ENCODE measurements at regions not wholly inside any gene's neighbourhood (a gene's known extent, or its start where the extent isn't known, plus 50 kb on each side); places are given as distances from the start of the nearest gene placed in this dataset.
"Not testable (repeated sequence)": the region's sequence is repeated elsewhere in the genome, so short reads cannot be mapped to it uniquely, and the experiment has no call there.

- WGBS (ENCODE audit: insufficient coverage) = 47% methylated on average over 3 of the region's 5 CpGs
- H3K4me3 ChIP-seq (ENCODE audit: low read length) = no peak overlapping the region
- no peak for DNase-seq
- no peak overlapping the region for H3K27ac ChIP-seq (ENCODE audit: low read length)
- H3K4me1 ChIP-seq (ENCODE audit: control insufficient read depth, insufficient read depth, low read length) = no peaks in the 10 kb centered on the region
- H3K9me3 ChIP-seq (replicated peaks; ENCODE audit: control insufficient read depth, low read depth, low read length) = no peaks in the 10 kb centered on the region
- no peaks in the 10 kb centered on the region for H3K27me3 ChIP-seq (ENCODE audit: control insufficient read depth, insufficient read depth, low read length)
- no peaks in the 10 kb centered on the region for H3K36me3 ChIP-seq (ENCODE audit: control insufficient read depth, insufficient read depth, low read length)
Observed at GRCh38 chr4:181007751-181008150, 1235.5 kb upstream of the TENM3 start.

GRCh38 chr4:181008164-181008563, 1235.0 kb upstream of the TENM3 start:
- H3K27ac ChIP-seq (ENCODE audit: low read length) = no peak overlapping the region
- no peaks in the 10 kb centered on the region for H3K36me3 ChIP-seq (ENCODE audit: control insufficient read depth, insufficient read depth, low read length)
- DNase-seq = no peak
- H3K4me3 ChIP-seq (ENCODE audit: low read length) = no peak overlapping the region
- no CpG with 5 or more reads among the region's 4 CpGs for WGBS (ENCODE audit: insufficient coverage)
- no peaks in the 10 kb centered on the region for H3K4me1 ChIP-seq (ENCODE audit: control insufficient read depth, insufficient read depth, low read length)
- H3K27me3 ChIP-seq (ENCODE audit: control insufficient read depth, insufficient read depth, low read length) = no peaks in the 10 kb centered on the region
- H3K9me3 ChIP-seq (replicated peaks; ENCODE audit: control insufficient read depth, low read depth, low read length) = no peaks in the 10 kb centered on the region

DNA sequence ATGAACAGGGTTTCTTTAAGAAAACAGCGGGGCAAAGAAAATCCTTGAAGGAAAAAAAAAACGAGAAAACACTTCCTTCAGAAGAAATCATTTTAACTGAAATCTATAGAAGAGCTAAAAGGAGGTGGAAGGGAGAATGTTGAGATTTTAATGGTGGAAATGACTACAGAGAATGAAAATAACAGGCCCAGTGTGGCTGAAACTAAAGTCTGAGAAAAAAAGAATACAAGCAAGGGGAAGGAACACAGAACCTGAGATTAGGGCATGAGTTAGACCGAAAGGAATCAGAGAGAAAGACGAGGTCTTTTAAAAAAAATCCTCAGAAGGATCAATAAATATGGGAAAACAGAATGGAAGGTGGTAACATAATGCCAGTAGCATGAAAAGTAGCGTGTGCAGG, 1230.0 kb upstream of the TENM3 start:
- Histone ChIP-seq H3K27me3 (ENCODE audit: control insufficient read depth, insufficient read depth, low read length) (no peaks in the 10 kb centered on the region), H3K36me3 (ENCODE audit: control insufficient read depth, insufficient read depth, low read length) (no peaks in the 10 kb centered on the region), H3K4me1 (ENCODE audit: control insufficient read depth, insufficient read depth, low read length) (no peaks in the 10 kb centered on the region), H3K9me3 (replicated peaks; ENCODE audit: control insufficient read depth, low read depth, low read length) (no peaks in the 10 kb centered on the region), H3K27ac (ENCODE audit: low read length) (no peak overlapping the region), H3K4me3 (ENCODE audit: low read length) (no peak overlapping the region)
- WGBS (ENCODE audit: insufficient coverage) = 91% methylated on average over 1 of the region's 5 CpGs
- DNase-seq = no peak

- Histone ChIP-seq H3K4me1 (ENCODE audit: control insufficient read depth, insufficient read depth, low read length) (no peaks in the 10 kb centered on the region), H3K4me3 (ENCODE audit: low read length) (no peak overlapping the region), H3K36me3 (ENCODE audit: control insufficient read depth, insufficient read depth, low read length) (no peaks in the 10 kb centered on the region), H3K9me3 (replicated peaks; ENCODE audit: control insufficient read depth, low read depth, low read length) (no peaks in the 10 kb centered on the region), H3K27ac (ENCODE audit: low read length) (no peak overlapping the region), H3K27me3 (ENCODE audit: control insufficient read depth, insufficient read depth, low read length) (no peaks in the 10 kb centered on the region)
- WGBS (ENCODE audit: insufficient coverage) = no CpG with 5 or more reads among the region's 5 CpGs
- DNase-seq = no peak
Observed at GRCh38 chr4:181017038-181017437, 1226.2 kb upstream of the TENM3 start.

GRCh38 chr4:181018472-181018871, 1224.7 kb upstream of the TENM3 start:
- WGBS (ENCODE audit: insufficient coverage) = 17% methylated on average over 4 of the region's 4 CpGs
- Histone ChIP-seq H3K9me3 (replicated peaks; ENCODE audit: control insufficient read depth, low read depth, low read length) (peaks cover 2% of the 10 kb centered on the region), H3K27me3 (ENCODE audit: control insufficient read depth, insufficient read depth, low read length) (no peaks in the 10 kb centered on the region), H3K4me3 (ENCODE audit: low read length) (no peak overlapping the region), H3K27ac (ENCODE audit: low read length) (no peak overlapping the region), H3K4me1 (ENCODE audit: control insufficient read depth, insufficient read depth, low read length) (no peaks in the 10 kb centered on the region), H3K36me3 (ENCODE audit: control insufficient read depth, insufficient read depth, low read length) (no peaks in the 10 kb centered on the region)
- DNase-seq = no peak

DNA sequence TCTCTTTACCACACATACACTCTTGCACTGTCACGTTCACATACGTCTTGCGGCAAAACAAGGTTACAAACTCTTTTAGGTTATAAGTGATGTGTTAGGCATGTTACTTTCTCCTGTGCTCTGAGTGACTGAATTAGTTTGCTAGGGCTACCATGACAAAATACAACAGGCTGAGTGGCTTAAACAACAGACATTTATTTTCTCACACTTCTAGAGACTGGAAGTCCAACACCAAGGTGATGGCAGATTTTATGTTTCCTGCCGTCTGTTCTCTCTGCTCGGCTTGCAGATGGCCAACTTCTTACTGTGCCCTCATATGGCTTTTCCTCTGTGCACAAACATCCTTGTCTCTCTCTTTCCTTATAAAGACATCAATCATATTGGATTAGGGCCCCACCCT, 1224.3 kb upstream of the TENM3 start:
- DNase-seq = no peak
- WGBS (ENCODE audit: insufficient coverage) = 33% methylated on average over 2 of the region's 5 CpGs
- Histone ChIP-seq H3K27ac (ENCODE audit: low read length) (no peak overlapping the region), H3K9me3 (replicated peaks; ENCODE audit: control insufficient read depth, low read depth, low read length) (peaks cover 2% of the 10 kb centered on the region), H3K4me3 (ENCODE audit: low read length) (no peak overlapping the region), H3K36me3 (ENCODE audit: control insufficient read depth, insufficient read depth, low read length) (no peaks in the 10 kb centered on the region), H3K4me1 (ENCODE audit: control insufficient read depth, insufficient read depth, low read length) (no peaks in the 10 kb centered on the region), H3K27me3 (ENCODE audit: control insufficient read depth, insufficient read depth, low read length) (no peaks in the 10 kb centered on the region)

DNA sequence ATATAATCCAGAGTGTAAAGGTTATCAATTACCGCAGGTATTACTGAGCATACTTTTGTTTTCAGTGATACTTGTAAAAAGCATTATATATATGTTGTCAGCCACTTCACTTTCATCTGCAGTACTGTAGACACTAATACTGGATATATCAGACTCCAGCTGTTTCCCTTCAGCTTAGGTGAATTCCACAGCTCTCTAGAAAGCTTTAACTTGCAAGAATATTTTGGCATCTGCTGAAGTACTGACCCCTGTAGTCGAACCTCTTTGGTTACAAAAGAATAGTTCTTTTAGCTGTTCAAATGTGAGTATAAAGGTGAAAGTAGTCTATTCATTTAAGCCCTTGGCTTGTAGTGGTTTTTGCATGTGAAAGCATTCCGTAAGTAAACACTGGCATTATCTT, 1222.7 kb upstream of the TENM3 start:
- Histone ChIP-seq H3K36me3 (ENCODE audit: control insufficient read depth, insufficient read depth, low read length) (no peaks in the 10 kb centered on the region), H3K27me3 (ENCODE audit: control insufficient read depth, insufficient read depth, low read length) (no peaks in the 10 kb centered on the region), H3K9me3 (replicated peaks; ENCODE audit: control insufficient read depth, low read depth, low read length) (peaks cover 2% of the 10 kb centered on the region), H3K4me3 (ENCODE audit: low read length) (no peak overlapping the region), H3K4me1 (ENCODE audit: control insufficient read depth, insufficient read depth, low read length) (no peaks in the 10 kb centered on the region), H3K27ac (ENCODE audit: low read length) (no peak overlapping the region)
- no CpG with 5 or more reads among the region's 3 CpGs for WGBS (ENCODE audit: insufficient coverage)
- DNase-seq = no peak

- no peak overlapping the region for H3K4me3 ChIP-seq (ENCODE audit: low read length)
Observed at GRCh38 chr4:181021213-181021612, 1222.0 kb upstream of the TENM3 start.

DNA sequence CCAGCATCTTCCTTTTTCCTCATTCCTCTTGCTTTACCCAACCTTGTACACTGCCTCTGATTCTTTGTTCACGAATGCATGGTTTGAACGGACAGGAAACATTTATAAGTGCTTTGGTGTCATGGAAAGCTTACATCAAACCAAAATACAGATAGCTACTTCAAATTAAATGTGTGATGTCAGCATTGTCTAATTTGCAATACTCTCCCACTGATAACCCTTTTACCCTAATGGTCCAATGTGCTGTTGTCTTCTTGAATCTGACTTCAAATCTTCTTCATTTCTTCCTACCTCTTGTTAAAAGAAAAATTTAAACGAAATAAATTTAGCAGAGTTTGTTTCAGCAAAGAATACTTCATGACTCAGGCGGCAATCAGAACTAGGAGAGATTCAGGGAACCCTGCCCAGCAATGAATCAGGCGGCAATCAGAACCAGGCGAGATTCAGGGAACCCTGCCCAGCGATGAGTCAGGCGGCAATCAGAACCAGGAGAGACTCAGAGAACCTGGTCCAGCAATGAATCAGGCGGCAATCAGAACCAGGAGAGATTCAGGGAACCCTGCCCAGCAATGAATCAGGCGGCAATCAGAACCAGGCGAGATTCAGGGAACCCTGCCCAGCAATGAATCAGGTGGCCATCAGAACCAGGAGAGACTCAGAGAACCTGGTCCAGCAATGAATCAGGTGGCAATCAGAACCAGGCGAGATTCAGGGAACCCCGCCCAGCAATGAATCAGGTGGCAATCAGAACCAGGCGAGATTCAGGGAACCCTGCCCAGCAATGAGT, 1212.9 kb upstream of the TENM3 start:
- 90% methylated on average over 12 of the region's 14 CpGs for WGBS (ENCODE audit: insufficient coverage)
- DNase-seq = peak; percentile 33
- not testable (repeated sequence) for H3K4me1 ChIP-seq (ENCODE audit: control insufficient read depth, insufficient read depth, low read length); H3K4me3 ChIP-seq (ENCODE audit: low read length); H3K9me3 ChIP-seq (replicated peaks; ENCODE audit: control insufficient read depth, low read depth, low read length); H3K27me3 ChIP-seq (ENCODE audit: control insufficient read depth, insufficient read depth, low read length); H3K36me3 ChIP-seq (ENCODE audit: control insufficient read depth, insufficient read depth, low read length); H3K27ac ChIP-seq (ENCODE audit: low read length)

More at GRCh38 chr4:181021213-181021612, 1222.0 kb upstream of the TENM3 start:
- Histone ChIP-seq H3K4me1 (ENCODE audit: control insufficient read depth, insufficient read depth, low read length) (no peaks in the 10 kb centered on the region), H3K27me3 (ENCODE audit: control insufficient read depth, insufficient read depth, low read length) (no peaks in the 10 kb centered on the region), H3K9me3 (replicated peaks; ENCODE audit: control insufficient read depth, low read depth, low read length) (peaks cover 2% of the 10 kb centered on the region), H3K27ac (ENCODE audit: low read length) (no peak overlapping the region), H3K36me3 (ENCODE audit: control insufficient read depth, insufficient read depth, low read length) (no peaks in the 10 kb centered on the region)
- no CpG with 5 or more reads among the region's 1 CpG for WGBS (ENCODE audit: insufficient coverage)
- no peak for DNase-seq

DNA sequence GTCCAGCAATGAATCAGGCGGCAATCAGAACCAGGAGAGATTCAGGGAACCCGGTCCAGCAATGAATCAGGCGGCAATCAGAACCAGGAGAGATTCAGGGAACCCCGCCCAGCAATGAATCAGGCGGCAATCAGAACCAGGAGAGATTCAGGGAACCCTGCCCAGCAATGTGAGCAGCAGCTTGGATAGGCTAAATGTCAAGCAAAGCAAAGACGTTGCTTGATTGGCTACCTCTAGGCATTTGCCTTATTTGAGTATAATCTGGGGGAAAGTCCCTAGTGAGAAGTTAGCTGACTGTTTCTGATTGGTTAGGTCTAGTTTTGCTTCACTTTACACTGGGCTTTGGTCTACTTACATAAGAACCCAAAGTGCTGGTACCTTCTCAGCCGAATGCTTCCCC, 1212.2 kb upstream of the TENM3 start:
- no peaks in the 10 kb centered on the region for H3K9me3 ChIP-seq (replicated peaks; ENCODE audit: control insufficient read depth, low read depth, low read length)
- H3K4me3 ChIP-seq (ENCODE audit: low read length) = no peak overlapping the region
- no peaks in the 10 kb centered on the region for H3K4me1 ChIP-seq (ENCODE audit: control insufficient read depth, insufficient read depth, low read length)
- H3K36me3 ChIP-seq (ENCODE audit: control insufficient read depth, insufficient read depth, low read length) = no peaks in the 10 kb centered on the region
- peak; percentile 11 for DNase-seq
- H3K27me3 ChIP-seq (ENCODE audit: control insufficient read depth, insufficient read depth, low read length) = no peaks in the 10 kb centered on the region
- WGBS (ENCODE audit: insufficient coverage) = 80% methylated on average over 6 of the region's 7 CpGs
- no peak overlapping the region for H3K27ac ChIP-seq (ENCODE audit: low read length)

GRCh38 chr4:181043486-181043885, 1199.7 kb upstream of the TENM3 start:
- DNase-seq = no peak
- Histone ChIP-seq H3K36me3 (ENCODE audit: control insufficient read depth, insufficient read depth, low read length) (no peaks in the 10 kb centered on the region), H3K4me3 (ENCODE audit: low read length) (no peak overlapping the region), H3K27me3 (ENCODE audit: control insufficient read depth, insufficient read depth, low read length) (no peaks in the 10 kb centered on the region), H3K4me1 (ENCODE audit: control insufficient read depth, insufficient read depth, low read length) (no peaks in the 10 kb centered on the region), H3K9me3 (replicated peaks; ENCODE audit: control insufficient read depth, low read depth, low read length) (no peaks in the 10 kb centered on the region), H3K27ac (ENCODE audit: low read length) (no peak overlapping the region)
- no CpG with 5 or more reads among the region's 4 CpGs for WGBS (ENCODE audit: insufficient coverage)

Measured in muscle of leg (tissue), 3 donors.